ENCODE measurements at regions not wholly inside any gene's neighbourhood (a gene's known extent, or its start where the extent isn't known, plus 50 kb on each side); places are given as distances from the start of the nearest gene placed in this dataset.
"Not testable (repeated sequence)": the region's sequence is repeated elsewhere in the genome, so short reads cannot be mapped to it uniquely, and the experiment has no call there.

- DNase-seq = no peak
These were observed 52.7 kb upstream of the NCK2 start for GRCh38 chr2:105691947-105692390.

GRCh38 chr2:105690566-105690965 lies 54.1 kb upstream of the NCK2 start:
- no peak for DNase-seq

- DNase-seq = no peak
These were observed 55.2 kb upstream of the NCK2 start for GRCh38 chr2:105689484-105689883.

GRCh38 chr2:105688946-105689345 lies 55.8 kb upstream of the NCK2 start:
- DNase-seq = no peak

- no peak for DNase-seq
These were observed 58.1 kb upstream of the NCK2 start for GRCh38 chr2:105686588-105686987.

- no peak for DNase-seq
These were observed 61.7 kb upstream of the NCK2 start for GRCh38 chr2:105683011-105683492.

- DNase-seq = no peak
These were observed 62.3 kb upstream of the NCK2 start for GRCh38 chr2:105682401-105682800.

- DNase-seq = no peak
These were observed 62.8 kb upstream of the NCK2 start for GRCh38 chr2:105681927-105682326.

GRCh38 chr2:105680357-105680756 lies 64.4 kb upstream of the NCK2 start:
- no peak for DNase-seq

GRCh38 chr2:105678346-105678745 lies 66.4 kb upstream of the NCK2 start:
- DNase-seq = no peak

- DNase-seq = no peak
These were observed 66.8 kb upstream of the NCK2 start for GRCh38 chr2:105677901-105678300.

GRCh38 chr2:105675841-105676240 lies 68.9 kb upstream of the NCK2 start:
- no peak for DNase-seq

GRCh38 chr2:105674859-105675541 lies 69.7 kb upstream of the NCK2 start:
- DNase-seq = no peak

- DNase-seq = no peak
These were observed 70.3 kb upstream of the NCK2 start for GRCh38 chr2:105674401-105674800.

- DNase-seq = no peak
These were observed 73.6 kb upstream of the NCK2 start for GRCh38 chr2:105671156-105671555.

- DNase-seq = no peak
These were observed 75.3 kb upstream of the NCK2 start for GRCh38 chr2:105669384-105669891.

GRCh38 chr2:105665480-105665879 lies 79.2 kb upstream of the NCK2 start:
- no peak for DNase-seq

GRCh38 chr2:105660489-105660888 lies 84.2 kb upstream of the NCK2 start:
- no peak for DNase-seq

- not testable (repeated sequence) for DNase-seq
These were observed 88.7 kb upstream of the NCK2 start for GRCh38 chr2:105655723-105656606.

GRCh38 chr2:105655244-105655643 lies 89.5 kb upstream of the NCK2 start:
- no peak for DNase-seq

- DNase-seq = no peak
These were observed 90.2 kb upstream of the NCK2 start for GRCh38 chr2:105654474-105655004.

GRCh38 chr2:105653302-105653701 lies 91.4 kb upstream of the NCK2 start:
- DNase-seq = no peak

GRCh38 chr2:105652014-105652796 lies 92.5 kb upstream of the NCK2 start:
- no peak for DNase-seq

Data from NCI-H1694 (cell line).